Coronary artery (tissue), 2 donors: ENCODE measurements at regions not wholly inside any gene's neighbourhood (a gene's known extent, or its start where the extent isn't known, plus 50 kb on each side); places are given as distances from the start of the nearest gene placed in this dataset.

ENCODE experiments used
- DNase-seq: peaks from one replicate; pipeline ENCODE4 v3.0.0-alpha.2; 2017; ENCODE audit warnings: low spot score
- H3K27ac ChIP-seq, 2 donors: fragments of 200-600 bp; sonication (generic); one replicate each; pipeline ENCODE4 v1.5.1; 2016 to 2019
- H3K4me3 ChIP-seq: fragments of 200-600 bp; sonication (generic); 2 replicates; pipeline ENCODE4 v1.5.1; 2016; ENCODE audit warnings: mild to moderate bottlenecking, moderate library complexity
- TF ChIP-seq, protein P1 (sequence below): fragments of 200-600 bp; sonication (generic); IDR thresholded peaks from one replicate; pipeline ENCODE4 v1.5.1; 2019; ENCODE audit warnings: antibody characterized with exemption

DNA sequence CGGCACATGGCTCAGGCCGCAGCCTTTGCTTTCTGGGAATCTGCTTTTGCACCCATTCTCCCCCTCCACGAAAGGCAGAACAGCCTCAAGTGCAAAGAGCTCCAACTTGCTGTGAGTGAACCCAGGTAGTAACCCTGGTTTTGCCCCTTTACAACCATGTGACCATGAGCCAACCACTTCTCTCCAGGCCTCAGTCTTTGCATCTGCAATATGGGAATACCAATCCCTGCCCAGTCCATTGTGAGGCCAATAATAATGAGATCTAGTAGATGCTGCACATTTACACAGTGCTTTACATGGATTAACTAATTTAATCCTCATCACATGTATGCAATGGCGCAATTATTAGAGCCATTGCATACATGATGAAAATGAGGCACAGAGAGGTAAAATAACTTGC, 108.9 kb upstream of the MYL2 start:
- TF ChIP-seq, protein P1, sequence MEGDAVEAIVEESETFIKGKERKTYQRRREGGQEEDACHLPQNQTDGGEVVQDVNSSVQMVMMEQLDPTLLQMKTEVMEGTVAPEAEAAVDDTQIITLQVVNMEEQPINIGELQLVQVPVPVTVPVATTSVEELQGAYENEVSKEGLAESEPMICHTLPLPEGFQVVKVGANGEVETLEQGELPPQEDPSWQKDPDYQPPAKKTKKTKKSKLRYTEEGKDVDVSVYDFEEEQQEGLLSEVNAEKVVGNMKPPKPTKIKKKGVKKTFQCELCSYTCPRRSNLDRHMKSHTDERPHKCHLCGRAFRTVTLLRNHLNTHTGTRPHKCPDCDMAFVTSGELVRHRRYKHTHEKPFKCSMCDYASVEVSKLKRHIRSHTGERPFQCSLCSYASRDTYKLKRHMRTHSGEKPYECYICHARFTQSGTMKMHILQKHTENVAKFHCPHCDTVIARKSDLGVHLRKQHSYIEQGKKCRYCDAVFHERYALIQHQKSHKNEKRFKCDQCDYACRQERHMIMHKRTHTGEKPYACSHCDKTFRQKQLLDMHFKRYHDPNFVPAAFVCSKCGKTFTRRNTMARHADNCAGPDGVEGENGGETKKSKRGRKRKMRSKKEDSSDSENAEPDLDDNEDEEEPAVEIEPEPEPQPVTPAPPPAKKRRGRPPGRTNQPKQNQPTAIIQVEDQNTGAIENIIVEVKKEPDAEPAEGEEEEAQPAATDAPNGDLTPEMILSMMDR = no peak
- Histone ChIP-seq H3K4me3 (no peak overlapping the region), H3K27ac (no peak overlapping the region)
- DNase-seq = no peak

DNA sequence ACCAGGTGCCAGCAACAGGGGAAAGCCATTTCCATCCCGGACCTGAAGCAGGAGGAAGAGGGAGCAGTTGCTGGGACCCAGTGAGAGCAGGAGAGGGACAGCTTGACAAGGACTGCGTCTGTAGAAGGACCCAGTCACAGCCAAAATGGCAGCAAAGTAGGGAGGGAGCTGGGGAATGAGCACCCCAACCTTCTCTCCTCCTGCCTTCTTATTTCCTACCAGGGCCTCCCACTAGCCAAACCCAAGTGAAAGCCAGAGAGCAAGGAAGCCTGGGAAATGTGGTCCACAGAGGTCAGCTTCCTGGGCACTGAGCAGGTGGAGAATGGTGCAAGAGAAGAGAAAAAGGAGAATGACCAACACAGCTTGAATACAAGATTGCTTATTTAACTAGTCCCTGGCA, 108.5 kb upstream of the MYL2 start:
- Histone ChIP-seq H3K4me3 (no peak overlapping the region), H3K27ac (no peak overlapping the region)
- no peak for DNase-seq
- TF ChIP-seq, protein P1 = no peak

DNA sequence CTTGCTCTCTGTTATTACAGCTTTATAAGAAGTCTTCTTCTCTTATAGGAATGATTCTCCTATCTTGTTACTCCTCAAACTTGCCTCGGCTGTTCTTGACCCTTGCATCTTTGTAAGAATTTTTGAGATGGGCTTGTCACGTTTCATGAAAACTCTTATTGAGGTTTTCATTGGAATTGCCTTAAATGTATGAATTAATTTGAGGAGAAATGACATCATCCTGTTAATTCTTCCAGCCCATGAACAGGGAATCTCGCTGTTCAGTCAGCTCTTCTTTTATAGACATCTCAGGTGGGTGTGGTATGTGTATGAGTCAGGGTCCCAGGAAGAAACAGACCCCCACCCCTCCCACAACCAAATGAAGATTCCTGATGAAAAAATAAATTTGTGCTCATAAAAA, 107.1 kb upstream of the MYL2 start:
- TF ChIP-seq, protein P1 = no peak
- Histone ChIP-seq H3K4me3 (no peak overlapping the region), H3K27ac (no peak overlapping the region)
- DNase-seq = no peak

DNA sequence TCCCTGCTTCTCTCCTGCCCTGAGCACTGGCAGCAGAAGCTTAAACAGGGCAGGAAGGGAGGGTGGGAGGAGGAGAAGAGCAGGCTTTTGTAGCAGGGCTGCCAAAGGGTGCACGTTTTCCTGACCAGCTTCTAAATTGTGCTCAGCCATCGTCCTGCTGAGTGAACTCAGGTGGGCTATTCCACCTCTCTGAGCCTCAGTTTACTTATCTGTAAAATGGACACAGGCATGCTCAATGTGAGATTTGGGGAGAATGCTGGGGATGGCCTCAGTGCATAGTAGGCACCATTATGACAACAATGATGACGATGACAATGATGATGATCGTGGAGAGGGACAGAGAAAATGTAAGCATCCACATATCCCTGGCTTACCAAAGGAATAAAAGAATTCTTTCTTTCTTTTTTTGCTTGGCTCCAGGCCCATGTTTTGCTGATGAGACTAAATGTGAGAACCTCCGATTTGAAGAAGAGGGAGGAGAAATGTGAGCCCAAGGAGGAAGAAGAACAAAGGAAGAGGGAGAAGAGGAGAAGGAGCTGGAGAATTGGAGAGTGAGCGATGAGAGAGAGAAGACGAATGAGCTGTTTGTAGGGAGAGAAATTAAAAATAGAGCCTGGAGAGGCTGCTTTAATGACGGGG, 105.5 kb upstream of the MYL2 start:
- TF ChIP-seq, protein P1 = no peak
- DNase-seq = no peak
- no peak overlapping the region for H3K4me3 ChIP-seq
- H3K27ac ChIP-seq = no peak overlapping the region

DNA sequence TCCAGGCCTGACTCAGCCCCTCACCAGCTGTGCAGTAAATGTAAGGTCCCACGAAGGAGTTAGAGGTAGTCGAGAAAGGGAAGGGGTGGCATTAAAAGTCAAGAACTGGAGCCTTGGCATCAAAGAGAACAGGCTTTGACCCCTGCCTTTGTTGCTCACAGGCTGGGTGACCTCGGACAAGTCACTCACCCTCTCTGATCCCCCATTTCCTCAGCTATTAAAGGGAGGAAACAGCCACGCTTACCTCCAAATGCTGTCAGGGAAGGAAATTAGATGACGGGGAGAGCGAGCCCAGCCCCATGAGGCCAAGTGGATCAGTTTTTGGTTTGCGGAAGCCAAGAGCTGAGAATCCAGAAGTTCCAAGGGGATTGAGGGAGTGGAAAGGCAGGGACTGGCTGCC, 104.9 kb upstream of the MYL2 start:
- H3K27ac ChIP-seq = no peak overlapping the region
- no peak overlapping the region for H3K4me3 ChIP-seq
- DNase-seq = no peak
- TF ChIP-seq, protein P1 = no peak

DNA sequence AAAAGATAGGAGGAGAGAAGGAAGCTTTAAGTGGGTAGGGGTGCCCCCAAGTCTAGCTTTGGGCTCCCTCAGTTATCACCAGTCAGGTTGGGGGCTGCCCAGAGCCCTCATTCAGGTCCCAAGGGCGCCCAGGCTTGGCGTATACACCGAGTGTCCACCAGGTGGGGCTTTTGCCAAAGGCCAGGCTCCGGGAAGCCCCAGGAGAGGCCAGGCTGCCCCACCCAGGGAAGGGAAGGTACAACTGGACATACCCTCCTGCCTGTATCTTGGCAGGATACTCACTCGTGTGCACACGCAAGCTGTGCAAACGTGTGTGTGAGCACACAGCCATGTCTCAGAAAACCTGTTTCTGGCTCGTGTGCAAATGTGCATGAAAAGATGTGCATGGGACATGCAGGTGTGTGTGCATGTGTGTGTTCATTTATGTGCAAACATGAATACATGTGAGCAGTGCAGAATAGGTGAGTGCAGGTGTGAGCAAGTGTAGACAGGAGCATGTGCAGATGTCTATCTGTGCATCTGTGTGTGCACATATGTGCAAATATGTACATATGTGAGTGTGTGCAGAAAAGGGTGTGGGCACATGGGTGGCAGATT, 103.9 kb upstream of the MYL2 start:
- no peak for DNase-seq
- no peak overlapping the region for H3K4me3 ChIP-seq
- H3K27ac ChIP-seq = no peak overlapping the region
- TF ChIP-seq, protein P1 = no peak

DNA sequence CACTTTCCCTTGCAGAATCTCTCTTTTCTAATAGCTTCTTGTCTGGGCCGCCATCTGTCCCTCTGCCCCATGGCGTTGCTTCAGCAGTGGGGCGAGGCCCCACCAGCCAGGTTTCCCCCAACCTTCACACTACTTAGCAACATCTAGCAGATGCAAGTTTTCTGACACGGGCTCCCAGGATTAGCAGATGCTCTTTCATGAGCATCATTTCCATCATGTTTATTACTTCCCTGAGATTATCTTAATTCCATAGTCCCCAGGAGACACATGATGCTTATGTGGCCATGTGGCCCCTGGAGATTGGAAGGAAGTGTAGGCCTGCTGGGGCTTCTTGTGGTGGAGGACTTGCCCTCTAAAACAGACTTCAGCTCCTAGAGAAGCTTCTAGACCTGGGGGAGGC, 102.0 kb upstream of the MYL2 start:
- no peak overlapping the region for H3K27ac ChIP-seq
- DNase-seq = no peak
- no peak overlapping the region for H3K4me3 ChIP-seq
- TF ChIP-seq, protein P1 = no peak
